Fibroblast of lung (primary cell): ENCODE measurements at regions not wholly inside any gene's neighbourhood (a gene's known extent, or its start where the extent isn't known, plus 50 kb on each side); places are given as distances from the start of the nearest gene placed in this dataset.

Experiments used
- EZH2 ChIP-seq: IDR thresholded peaks from 2 replicates; pipeline ENCODE4 v1.5.1; 2012; ENCODE audit warnings: low read length, control low read depth, mild to moderate bottlenecking; ENCODE audit errors: missing control alignments
- TF ChIP-seq, protein P1 (sequence below), 2 donors: IDR thresholded peaks in 1 of 2; conservative IDR thresholded peaks in 1 of 2; 1 replicate in 1 of 2; 2 replicates in 1 of 2; pipeline ENCODE4 v1.5.1; 2011 to 2012; ENCODE audit warnings: low read length in 2 of 2, control low read depth in 1 of 2, inconsistent platforms in 1 of 2, low read depth in 1 of 2, mild to moderate bottlenecking in 1 of 2

- no peak for TF ChIP-seq EZH2
- TF ChIP-seq, protein P1, sequence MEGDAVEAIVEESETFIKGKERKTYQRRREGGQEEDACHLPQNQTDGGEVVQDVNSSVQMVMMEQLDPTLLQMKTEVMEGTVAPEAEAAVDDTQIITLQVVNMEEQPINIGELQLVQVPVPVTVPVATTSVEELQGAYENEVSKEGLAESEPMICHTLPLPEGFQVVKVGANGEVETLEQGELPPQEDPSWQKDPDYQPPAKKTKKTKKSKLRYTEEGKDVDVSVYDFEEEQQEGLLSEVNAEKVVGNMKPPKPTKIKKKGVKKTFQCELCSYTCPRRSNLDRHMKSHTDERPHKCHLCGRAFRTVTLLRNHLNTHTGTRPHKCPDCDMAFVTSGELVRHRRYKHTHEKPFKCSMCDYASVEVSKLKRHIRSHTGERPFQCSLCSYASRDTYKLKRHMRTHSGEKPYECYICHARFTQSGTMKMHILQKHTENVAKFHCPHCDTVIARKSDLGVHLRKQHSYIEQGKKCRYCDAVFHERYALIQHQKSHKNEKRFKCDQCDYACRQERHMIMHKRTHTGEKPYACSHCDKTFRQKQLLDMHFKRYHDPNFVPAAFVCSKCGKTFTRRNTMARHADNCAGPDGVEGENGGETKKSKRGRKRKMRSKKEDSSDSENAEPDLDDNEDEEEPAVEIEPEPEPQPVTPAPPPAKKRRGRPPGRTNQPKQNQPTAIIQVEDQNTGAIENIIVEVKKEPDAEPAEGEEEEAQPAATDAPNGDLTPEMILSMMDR (conservative IDR thresholded peaks at IDR 0.05 in 1 of 2, IDR thresholded peaks at IDR 0.05 in 1 of 2; ENCODE audit: low read depth in 1 of 2, low read length in 2 of 2) = no peak
These were observed 80.4 kb downstream of the CTAGE1 start for GRCh38 chr18:22337306-22337705.
